PC-3 (cell line): ENCODE measurements at regions not wholly inside any gene's neighbourhood (a gene's known extent, or its start where the extent isn't known, plus 50 kb on each side); places are given as distances from the start of the nearest gene placed in this dataset.

Source experiments
- ATAC-seq: fragments of 200-7000 bp; cut with Tn5 transposase; 2 replicates; pipeline ENCODE4 v1.9.1; 2020; ENCODE audit warnings: mild to moderate bottlenecking, moderate library complexity
- BruUV-seq: library from RNA; stranded (reverse); fragments of 400-500 nt; replicated peaks from 2 replicates; lab custom pipeline; 2021; lab: Mats Ljungman, UMichigan
- CTCF ChIA-PET: fragments of 300-600 bp; sonication (Branson Sonifier 250); formaldehyde crosslinking; loops from one replicate; lab custom pipeline; 2022; ENCODE audit warnings: antibody characterized with exemption; lab: Charles Lee
- POLR2A ChIA-PET: fragments of 300-600 bp; sonication (Branson Sonifier 250); formaldehyde crosslinking; loops from one replicate; lab custom pipeline; 2022; ENCODE audit warnings: antibody characterized with exemption; ENCODE audit not compliant: unreplicated experiment; lab: Charles Lee
- DNase-seq: peaks from one replicate; pipeline ENCODE4 v3.0.0-alpha.2; 2015
- H2AFZ ChIP-seq: fragments of 300-600 bp; sonication (generic); 2 replicates; pipeline ENCODE4 v1.6.0; 2016; ENCODE audit warnings: antibody characterized with exemption, low read length
- H3F3A ChIP-seq: fragments of 300-600 bp; sonication (generic); one replicate; pipeline ENCODE4 v1.6.0; 2017; ENCODE audit warnings: antibody characterized with exemption, low read length, control low read depth, mild to moderate bottlenecking; ENCODE audit not compliant: unreplicated experiment
- H3K27ac ChIP-seq: fragments of 300-600 bp; sonication (generic); 2 replicates; pipeline ENCODE4 v1.5.1; 2016; ENCODE audit warnings: mild to moderate bottlenecking, low read length
- H3K27me3 ChIP-seq: fragments of 300-600 bp; sonication (generic); 2 replicates; pipeline ENCODE4 v1.6.1; 2016; ENCODE audit warnings: low read length, mixed read lengths
- H3K36me3 ChIP-seq: fragments of 300-600 bp; sonication (generic); 2 replicates; pipeline ENCODE4 v1.6.1; 2016; ENCODE audit warnings: low read depth, mixed run types, low read length, mixed read lengths
- H3K4me1 ChIP-seq: fragments of 300-600 bp; sonication (generic); 2 replicates; pipeline ENCODE4 v1.5.1; 2016; ENCODE audit warnings: low read length; ENCODE audit not compliant: insufficient read depth
- H3K4me2 ChIP-seq: fragments of 300-600 bp; sonication (generic); 2 replicates; pipeline ENCODE4 v1.6.0; 2016; ENCODE audit warnings: low read length
- H3K4me3 ChIP-seq: fragments of 300-600 bp; sonication (generic); 2 replicates; pipeline ENCODE4 v1.5.1; 2016; ENCODE audit warnings: mild to moderate bottlenecking, low read length, mixed read lengths
- H3K79me2 ChIP-seq: fragments of 300-600 bp; sonication (generic); 2 replicates; pipeline ENCODE4 v1.6.1; 2017; ENCODE audit warnings: low read length, mixed read lengths
- H3K9ac ChIP-seq: fragments of 300-600 bp; sonication (generic); 2 replicates; pipeline ENCODE4 v1.6.0; 2016; ENCODE audit warnings: mild to moderate bottlenecking, low read length
- H3K9me2 ChIP-seq: fragments of 300-600 bp; sonication (generic); replicated peaks from 2 replicates; pipeline ENCODE4 v1.6.1; 2016; ENCODE audit warnings: mixed run types, low read length, mixed read lengths
- H3K9me3 ChIP-seq: fragments of 300-600 bp; sonication (generic); 2 replicates; pipeline ENCODE4 v1.6.1; 2016; ENCODE audit warnings: low read length, mixed read lengths
- H4K20me1 ChIP-seq: fragments of 300-600 bp; sonication (generic); 2 replicates; pipeline ENCODE4 v1.6.1; 2016; ENCODE audit warnings: low read length, mixed read lengths
- EZH2 ChIP-seq: fragments of 300-600 bp; sonication (generic); IDR thresholded peaks from one replicate; pipeline ENCODE4 v1.6.1; 2017; ENCODE audit warnings: antibody characterized with exemption, mild to moderate bottlenecking, low read length; ENCODE audit not compliant: unreplicated experiment
- EZH2phosphoT487 ChIP-seq: fragments of 300-600 bp; sonication (generic); IDR thresholded peaks from 2 replicates; pipeline ENCODE4 v1.6.1; 2018; ENCODE audit warnings: mild to moderate bottlenecking, antibody characterized with exemption, low read length, borderline replicate concordance
- intact Hi-C: fragments of 100-400 bp; cut with micrococcal nuclease; formaldehyde crosslinking; loops from 2 replicates; pipeline ENCODE4 v1.9.0; 2023
- TF ChIP-seq, protein P1 (sequence below): fragments of 300-600 bp; sonication (generic); conservative IDR thresholded peaks from 2 replicates; pipeline ENCODE4 v1.5.1; 2017; ENCODE audit warnings: antibody characterized with exemption, low read depth, mild to moderate bottlenecking, low read length

DNA sequence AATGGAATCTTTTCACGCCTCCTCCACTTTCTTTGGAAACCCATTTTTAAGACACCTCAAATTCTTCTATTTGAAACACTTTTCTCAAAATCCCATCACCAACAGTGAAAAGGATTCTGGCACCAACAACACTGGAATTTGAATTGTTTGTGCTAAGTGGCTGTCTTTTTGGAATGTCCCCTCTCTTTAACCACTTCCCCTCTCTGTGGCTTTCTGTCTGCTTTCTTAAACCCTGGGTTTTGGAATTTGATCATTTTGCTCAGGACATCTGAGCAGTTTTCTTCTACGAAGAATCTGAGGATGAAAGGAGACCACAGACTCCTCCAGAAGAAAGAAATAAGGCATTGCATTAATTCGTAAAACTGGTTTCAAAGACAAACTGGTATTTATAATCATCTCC is 89.0 kb downstream of the MXRA5 start:
- Histone ChIP-seq H3K79me2 (no peaks in the 10 kb centered on the region), H2AFZ (no peak overlapping the region), H3K4me3 (no peak overlapping the region), H3K9me2 (no peaks in the 10 kb centered on the region), H3K27me3 (peaks cover 15% of the 10 kb centered on the region), H4K20me1 (no peaks in the 10 kb centered on the region), H3F3A (no peaks in the 10 kb centered on the region), H3K27ac (no peak overlapping the region), H3K4me1 (peaks cover under 1% of the 10 kb centered on the region; the same call in 1 of the 2 replicates), H3K36me3 (no peaks in the 10 kb centered on the region), H3K9ac (no peak overlapping the region), H3K4me2 (no peak overlapping the region), H3K9me3 (no peaks in the 10 kb centered on the region)
- ATAC-seq, result no peak
- intact Hi-C loops, result no loop called here
- POLR2A ChIA-PET, result no interaction called here
- no TSS peak for BruUV-seq
- no peak for DNase-seq
- CTCF ChIA-PET, result no interaction called here
- no peak for TF ChIP-seq EZH2
- TF ChIP-seq, protein P1, sequence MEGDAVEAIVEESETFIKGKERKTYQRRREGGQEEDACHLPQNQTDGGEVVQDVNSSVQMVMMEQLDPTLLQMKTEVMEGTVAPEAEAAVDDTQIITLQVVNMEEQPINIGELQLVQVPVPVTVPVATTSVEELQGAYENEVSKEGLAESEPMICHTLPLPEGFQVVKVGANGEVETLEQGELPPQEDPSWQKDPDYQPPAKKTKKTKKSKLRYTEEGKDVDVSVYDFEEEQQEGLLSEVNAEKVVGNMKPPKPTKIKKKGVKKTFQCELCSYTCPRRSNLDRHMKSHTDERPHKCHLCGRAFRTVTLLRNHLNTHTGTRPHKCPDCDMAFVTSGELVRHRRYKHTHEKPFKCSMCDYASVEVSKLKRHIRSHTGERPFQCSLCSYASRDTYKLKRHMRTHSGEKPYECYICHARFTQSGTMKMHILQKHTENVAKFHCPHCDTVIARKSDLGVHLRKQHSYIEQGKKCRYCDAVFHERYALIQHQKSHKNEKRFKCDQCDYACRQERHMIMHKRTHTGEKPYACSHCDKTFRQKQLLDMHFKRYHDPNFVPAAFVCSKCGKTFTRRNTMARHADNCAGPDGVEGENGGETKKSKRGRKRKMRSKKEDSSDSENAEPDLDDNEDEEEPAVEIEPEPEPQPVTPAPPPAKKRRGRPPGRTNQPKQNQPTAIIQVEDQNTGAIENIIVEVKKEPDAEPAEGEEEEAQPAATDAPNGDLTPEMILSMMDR, result no peak
- TF ChIP-seq EZH2phosphoT487, result no peak

DNA sequence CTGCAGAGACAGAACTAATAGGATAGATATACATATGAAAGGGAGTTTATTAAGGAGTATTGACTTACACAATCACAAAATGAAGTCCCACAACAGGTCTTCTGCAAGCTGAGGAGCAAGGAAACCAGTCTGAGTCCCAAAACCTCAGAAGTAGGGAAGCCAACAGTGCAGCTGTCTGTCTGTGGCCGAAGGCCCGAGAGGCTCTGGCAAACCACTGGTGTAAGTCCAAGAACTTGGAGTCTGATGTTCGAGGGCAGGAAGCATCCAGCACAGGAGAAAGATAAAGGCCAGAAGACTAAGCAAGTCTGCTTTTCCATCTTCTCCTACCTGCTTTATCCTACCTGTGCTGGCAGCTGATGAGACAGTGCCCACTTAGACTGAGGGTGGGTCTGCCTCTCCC is 89.6 kb downstream of the MXRA5 start:
- intact Hi-C loops, result no loop called here
- Histone ChIP-seq H3F3A (no peaks in the 10 kb centered on the region), H3K79me2 (no peaks in the 10 kb centered on the region), H3K27me3 (peaks cover 15% of the 10 kb centered on the region), H3K9me2 (no peaks in the 10 kb centered on the region), H3K4me3 (no peak overlapping the region), H3K9ac (no peak overlapping the region), H4K20me1 (no peaks in the 10 kb centered on the region), H3K4me2 (no peak overlapping the region), H3K27ac (no peak overlapping the region), H3K4me1 (no peaks in the 10 kb centered on the region), H2AFZ (no peak overlapping the region), H3K9me3 (no peaks in the 10 kb centered on the region), H3K36me3 (no peaks in the 10 kb centered on the region)
- no peak for DNase-seq
- TF ChIP-seq, protein P1, result no peak
- TF ChIP-seq EZH2 (no peak), EZH2phosphoT487 (no peak)
- BruUV-seq, result no TSS peak
- ChIA-PET CTCF (no interaction called here), POLR2A (no interaction called here)
- no peak for ATAC-seq

DNA sequence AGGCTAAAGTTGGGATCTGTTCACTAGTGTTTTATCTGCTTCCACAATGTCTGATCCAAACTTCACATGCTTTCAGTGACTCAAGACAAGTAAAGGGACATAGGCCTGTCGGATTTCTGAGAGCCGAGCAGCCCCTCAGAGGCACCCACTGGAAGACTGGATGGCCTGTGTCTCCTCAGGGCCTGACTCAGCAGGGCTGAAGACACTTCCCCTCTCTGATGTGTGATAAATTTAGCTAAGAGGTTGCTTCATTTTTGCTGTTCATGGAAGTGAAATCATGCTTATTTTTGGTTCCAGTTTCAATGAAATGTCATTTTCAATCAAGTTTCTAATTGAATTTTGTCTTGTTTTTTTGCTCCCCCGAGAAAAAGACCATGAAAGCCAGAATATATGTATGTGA is 93.7 kb downstream of the MXRA5 start:
- Histone ChIP-seq H2AFZ (no peak overlapping the region), H3K4me1 (no peaks in the 10 kb centered on the region), H3K9me2 (no peaks in the 10 kb centered on the region), H3K27ac (no peak overlapping the region), H3K4me2 (no peak overlapping the region), H3K9me3 (no peaks in the 10 kb centered on the region), H4K20me1 (no peaks in the 10 kb centered on the region), H3K4me3 (no peak overlapping the region), H3K27me3 (peaks cover 12% of the 10 kb centered on the region), H3K79me2 (no peaks in the 10 kb centered on the region), H3K9ac (no peak overlapping the region), H3K36me3 (no peaks in the 10 kb centered on the region), H3F3A (no peaks in the 10 kb centered on the region)
- intact Hi-C loops, result no loop called here
- no TSS peak for BruUV-seq
- POLR2A ChIA-PET, result no interaction called here
- no peak for DNase-seq
- CTCF ChIA-PET, result no interaction called here
- TF ChIP-seq EZH2 (no peak), EZH2phosphoT487 (no peak)
- TF ChIP-seq, protein P1, result no peak
- no peak for ATAC-seq
